ENCODE measurements at regions not wholly inside any gene's neighbourhood (a gene's known extent, or its start where the extent isn't known, plus 50 kb on each side); places are given as distances from the start of the nearest gene placed in this dataset.

DNA sequence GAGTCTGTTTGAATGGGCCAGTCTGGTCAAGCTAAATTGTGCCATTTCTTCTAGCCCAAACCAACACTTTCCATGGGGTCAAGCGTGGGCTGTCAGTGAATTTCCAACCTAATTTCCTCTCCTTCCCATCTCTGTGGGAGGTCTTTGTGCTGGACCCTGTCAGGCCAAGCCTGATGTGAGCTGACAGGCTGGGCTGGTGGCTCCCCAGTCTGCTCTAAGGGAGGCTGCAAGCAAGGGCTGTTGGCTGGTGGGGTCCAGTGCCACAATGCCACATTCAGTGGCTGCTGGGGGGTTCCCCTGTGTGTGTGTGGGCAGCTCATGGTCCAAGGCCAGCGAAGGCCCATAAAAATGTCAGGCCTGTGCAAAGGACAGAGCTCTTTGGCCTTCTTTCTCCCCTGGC lies 216.1 kb downstream of the OPA1 start:
- H3K4me1 ChIP-seq (ENCODE audit: control insufficient read depth, extremely low read depth, insufficient read depth, low read length) = peaks cover 6% of the 10 kb centered on the region
- H3K27ac ChIP-seq (ENCODE audit: control insufficient read depth, insufficient read depth, low read length) = no peak overlapping the region
- no peak overlapping the region for H3K4me3 ChIP-seq (ENCODE audit: control insufficient read depth in 2 of 3, extremely low read depth in 1 of 3, insufficient read depth in 2 of 3, low read depth in 1 of 3, low read length in 3 of 3)
- no peak for DNase-seq (ENCODE audit: low read depth, low spot score)
- no peak for TF ChIP-seq EZH2 (IDR thresholded peaks at IDR 0.05; ENCODE audit: low read length)
- TF ChIP-seq, protein P1, sequence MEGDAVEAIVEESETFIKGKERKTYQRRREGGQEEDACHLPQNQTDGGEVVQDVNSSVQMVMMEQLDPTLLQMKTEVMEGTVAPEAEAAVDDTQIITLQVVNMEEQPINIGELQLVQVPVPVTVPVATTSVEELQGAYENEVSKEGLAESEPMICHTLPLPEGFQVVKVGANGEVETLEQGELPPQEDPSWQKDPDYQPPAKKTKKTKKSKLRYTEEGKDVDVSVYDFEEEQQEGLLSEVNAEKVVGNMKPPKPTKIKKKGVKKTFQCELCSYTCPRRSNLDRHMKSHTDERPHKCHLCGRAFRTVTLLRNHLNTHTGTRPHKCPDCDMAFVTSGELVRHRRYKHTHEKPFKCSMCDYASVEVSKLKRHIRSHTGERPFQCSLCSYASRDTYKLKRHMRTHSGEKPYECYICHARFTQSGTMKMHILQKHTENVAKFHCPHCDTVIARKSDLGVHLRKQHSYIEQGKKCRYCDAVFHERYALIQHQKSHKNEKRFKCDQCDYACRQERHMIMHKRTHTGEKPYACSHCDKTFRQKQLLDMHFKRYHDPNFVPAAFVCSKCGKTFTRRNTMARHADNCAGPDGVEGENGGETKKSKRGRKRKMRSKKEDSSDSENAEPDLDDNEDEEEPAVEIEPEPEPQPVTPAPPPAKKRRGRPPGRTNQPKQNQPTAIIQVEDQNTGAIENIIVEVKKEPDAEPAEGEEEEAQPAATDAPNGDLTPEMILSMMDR (optimal IDR thresholded peaks at IDR 0.05 in 1 of 3, IDR thresholded peaks at IDR 0.05 in 1 of 3, conservative IDR thresholded peaks at IDR 0.05 in 1 of 3; ENCODE audit: extremely low read depth in 1 of 3, insufficient read depth in 2 of 3, low read length in 3 of 3) = no peak
- no peak overlapping the region for H3K4me2 ChIP-seq (ENCODE audit: control insufficient read depth, extremely low read depth, insufficient read depth, low read depth, low read length)
- no peaks in the 10 kb centered on the region for H4K20me1 ChIP-seq (ENCODE audit: control insufficient read depth, extremely low read depth, insufficient read depth, low read length)
- H3K9me1 ChIP-seq (ENCODE audit: control insufficient read depth, extremely low read depth, insufficient read depth, low read length) = no peaks in the 10 kb centered on the region
- H3K79me2 ChIP-seq (ENCODE audit: control insufficient read depth, insufficient read depth, low read length) = no peaks in the 10 kb centered on the region
- no peak overlapping the region for H3K9ac ChIP-seq (ENCODE audit: control insufficient read depth, extremely low read depth, insufficient read depth, low read length)
- H3K27me3 ChIP-seq (ENCODE audit: control insufficient read depth, extremely low read depth, insufficient read depth, low read length) = peaks cover 6% of the 10 kb centered on the region
- dilution Hi-C loops (cut with MboI; ENCODE audit: extremely low pct_ligation_motif_present, low sequenced_read_pairs) = no loop called here
- no peaks in the 10 kb centered on the region for H3K9me3 ChIP-seq (ENCODE audit: control insufficient read depth, low read depth, low read length)
- no peaks in the 10 kb centered on the region for H3K36me3 ChIP-seq (ENCODE audit: control insufficient read depth in 2 of 2, extremely low read depth in 1 of 2, insufficient read depth in 2 of 2, low read length in 2 of 2)
- no peak for FAIRE-seq
- no peak overlapping the region for H2AFZ ChIP-seq (ENCODE audit: control insufficient read depth, low read length)

DNA sequence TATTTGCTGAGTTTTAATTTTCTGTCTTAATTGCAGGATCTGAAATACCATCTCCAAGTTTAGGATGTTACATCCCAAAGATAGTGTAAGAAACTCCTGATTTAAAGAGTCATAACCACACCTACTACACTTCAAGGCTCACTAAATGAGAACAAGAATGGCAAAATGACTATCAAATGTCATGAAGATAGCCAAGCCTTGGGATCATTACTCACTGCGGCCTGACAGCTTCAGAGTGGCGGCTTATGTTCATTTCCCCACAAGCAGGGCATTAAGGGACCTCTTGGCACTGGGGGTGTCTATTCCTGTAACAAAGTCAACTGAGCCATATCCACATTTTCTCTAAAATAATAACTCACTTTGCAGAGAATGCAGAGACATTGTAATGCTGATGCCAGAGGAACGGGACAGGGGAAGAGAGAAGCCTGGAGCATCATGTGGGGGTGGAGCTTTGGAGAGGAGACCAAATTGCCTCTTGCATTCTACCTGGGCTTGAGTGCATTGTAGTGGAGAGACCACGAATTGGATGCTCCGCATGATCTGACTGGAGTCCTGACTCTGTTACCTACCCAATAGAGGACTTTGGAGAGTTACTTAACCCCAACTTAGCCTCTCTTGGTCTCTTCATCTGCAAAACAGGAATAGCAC lies 219.2 kb downstream of the OPA1 start:
- H4K20me1 ChIP-seq (ENCODE audit: control insufficient read depth, extremely low read depth, insufficient read depth, low read length) = no peaks in the 10 kb centered on the region
- no peak overlapping the region for H3K27ac ChIP-seq (ENCODE audit: control insufficient read depth, insufficient read depth, low read length)
- peaks cover 3% of the 10 kb centered on the region for H3K27me3 ChIP-seq (ENCODE audit: control insufficient read depth, extremely low read depth, insufficient read depth, low read length)
- H3K9me1 ChIP-seq (ENCODE audit: control insufficient read depth, extremely low read depth, insufficient read depth, low read length) = no peaks in the 10 kb centered on the region
- no peak overlapping the region for H3K4me2 ChIP-seq (ENCODE audit: control insufficient read depth, extremely low read depth, insufficient read depth, low read depth, low read length)
- FAIRE-seq (no peak), DNase-seq (ENCODE audit: low read depth, low spot score) (no peak)
- no peaks in the 10 kb centered on the region for H3K9me3 ChIP-seq (ENCODE audit: control insufficient read depth, low read depth, low read length)
- no peaks in the 10 kb centered on the region for H3K36me3 ChIP-seq (ENCODE audit: control insufficient read depth in 2 of 2, extremely low read depth in 1 of 2, insufficient read depth in 2 of 2, low read length in 2 of 2)
- no peak overlapping the region for H3K4me3 ChIP-seq (ENCODE audit: control insufficient read depth in 2 of 3, extremely low read depth in 1 of 3, insufficient read depth in 2 of 3, low read depth in 1 of 3, low read length in 3 of 3)
- H2AFZ ChIP-seq (ENCODE audit: control insufficient read depth, low read length) = no peak overlapping the region
- no peaks in the 10 kb centered on the region for H3K4me1 ChIP-seq (ENCODE audit: control insufficient read depth, extremely low read depth, insufficient read depth, low read length)
- TF ChIP-seq, protein P1 (optimal IDR thresholded peaks at IDR 0.05 in 1 of 3, IDR thresholded peaks at IDR 0.05 in 1 of 3, conservative IDR thresholded peaks at IDR 0.05 in 1 of 3; ENCODE audit: extremely low read depth in 1 of 3, insufficient read depth in 2 of 3, low read length in 3 of 3) = no peak
- TF ChIP-seq EZH2 (IDR thresholded peaks at IDR 0.05; ENCODE audit: low read length) = no peak
- dilution Hi-C loops (cut with MboI; ENCODE audit: extremely low pct_ligation_motif_present, low sequenced_read_pairs) = no loop called here
- no peak overlapping the region for H3K9ac ChIP-seq (ENCODE audit: control insufficient read depth, extremely low read depth, insufficient read depth, low read length)
- H3K79me2 ChIP-seq (ENCODE audit: control insufficient read depth, insufficient read depth, low read length) = no peaks in the 10 kb centered on the region

Data from keratinocyte (primary cell).